ENCODE measurements at regions not wholly inside any gene's neighbourhood (a gene's known extent, or its start where the extent isn't known, plus 50 kb on each side); places are given as distances from the start of the nearest gene placed in this dataset.

DNA sequence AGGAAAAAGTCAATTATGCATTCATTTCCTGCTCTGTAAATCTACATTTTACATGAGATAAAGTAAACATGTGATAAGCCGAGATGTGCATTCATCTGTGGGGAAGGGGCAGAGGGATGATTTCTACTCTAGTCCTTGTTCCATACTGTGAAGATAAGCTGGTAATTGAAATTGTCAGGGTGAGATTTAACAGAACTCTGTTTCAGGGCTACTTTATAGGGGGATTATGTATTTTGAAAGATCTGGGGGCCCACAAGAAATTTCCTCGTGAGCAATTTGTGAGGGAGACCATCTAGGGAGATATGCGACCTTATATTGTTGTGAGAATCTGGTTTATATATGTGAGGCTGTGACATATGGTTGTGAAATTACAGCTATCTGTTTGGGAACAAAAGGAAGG is 73.1 kb upstream of the KCNK1 start:
- Histone ChIP-seq H3K4me3 (ENCODE audit: low read length) (no peak overlapping the region), H3K27ac (ENCODE audit: low read depth in 1 of 2, low read length in 2 of 2) (no peak overlapping the region), H3K27me3 (ENCODE audit: control insufficient read depth in 1 of 2, insufficient read depth in 2 of 2, low read length in 2 of 2) (peaks cover 6 to 7% of the 10 kb centered on the region in 2 experiments), H3K36me3 (ENCODE audit: insufficient read depth, low read length) (no peaks in the 10 kb centered on the region), H3K4me1 (ENCODE audit: insufficient read depth, low read length) (no peaks in the 10 kb centered on the region), H3K9me3 (ENCODE audit: control insufficient read depth in 1 of 2, insufficient read depth in 1 of 2, low read length in 2 of 2) (peaks cover 0 to 3% of the 10 kb centered on the region in 2 experiments)
- H3K36me3 Mint-ChIP-seq (ENCODE audit: low read depth): no peaks in the 10 kb centered on the region
- H3K4me3 Mint-ChIP-seq: no peak overlapping the region
- ATAC-seq (ENCODE audit: poor library complexity) (no peak), DNase-seq (no peak)
- TF ChIP-seq CTCF (IDR thresholded peaks at IDR 0.05): no peak
- no peaks in the 10 kb centered on the region for H3K4me1 Mint-ChIP-seq (ENCODE audit: low read depth)
- H3K27me3 Mint-ChIP-seq: peaks cover 9% of the 10 kb centered on the region
- ChIA-PET CTCF (no interaction called here), POLR2A (no interaction called here)
- no peak overlapping the region for H3K27ac Mint-ChIP-seq
- H3K9me3 Mint-ChIP-seq: no peaks in the 10 kb centered on the region
- intact Hi-C loops (cut with DNase I, micrococcal nuclease): no loop called here

DNA sequence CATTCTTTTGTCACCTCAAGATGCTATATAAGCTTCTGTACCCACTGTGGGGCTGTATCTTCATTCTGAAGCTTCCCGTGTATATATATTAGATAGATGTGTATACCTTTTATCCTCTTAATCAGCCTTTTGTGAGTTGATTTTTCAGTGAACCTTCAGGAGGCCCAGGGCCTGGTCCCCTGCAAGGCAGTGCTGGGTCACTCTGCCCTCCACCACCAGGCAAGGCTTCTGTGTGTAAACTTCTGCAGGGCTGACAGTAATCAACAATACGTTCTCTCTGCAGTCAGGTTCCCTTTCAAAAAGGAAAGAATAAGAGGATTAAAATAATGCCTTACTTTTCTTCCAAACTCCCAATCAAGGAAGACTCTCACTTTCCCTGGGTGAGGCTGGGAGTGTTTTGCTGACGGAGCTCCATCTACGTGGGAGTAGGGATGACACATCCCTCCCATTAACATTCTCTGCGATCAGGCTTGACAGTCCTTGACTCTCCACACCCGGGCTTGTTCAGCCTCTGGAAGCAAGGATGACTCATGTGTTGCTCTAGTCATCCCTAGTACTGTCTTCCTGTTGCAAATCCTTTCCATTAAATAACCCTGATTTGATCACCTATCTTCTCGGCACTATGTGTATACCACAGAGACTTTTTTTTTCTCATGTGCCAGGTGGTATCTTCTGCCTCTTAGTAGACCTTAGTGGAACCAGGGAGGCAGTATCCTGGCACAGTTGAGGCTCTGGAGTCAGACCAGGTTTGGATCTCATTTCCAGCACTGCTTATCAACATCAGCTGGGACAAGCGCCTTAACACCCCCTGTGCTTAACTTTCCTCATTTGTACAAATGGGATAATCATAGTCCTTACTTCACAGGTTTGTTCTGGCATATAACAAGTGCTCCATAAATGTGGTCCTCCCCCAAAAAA is 70.3 kb upstream of the KCNK1 start:
- Histone ChIP-seq H3K4me1 (ENCODE audit: insufficient read depth, low read length) (no peaks in the 10 kb centered on the region), H3K27me3 (ENCODE audit: control insufficient read depth in 1 of 2, insufficient read depth in 2 of 2, low read length in 2 of 2) (no peaks in the 10 kb centered on the region), H3K36me3 (ENCODE audit: insufficient read depth, low read length) (no peaks in the 10 kb centered on the region), H3K4me3 (ENCODE audit: low read length) (no peak overlapping the region), H3K9me3 (ENCODE audit: control insufficient read depth in 1 of 2, insufficient read depth in 1 of 2, low read length in 2 of 2) (peaks cover 0 to 3% of the 10 kb centered on the region in 2 experiments), H3K27ac (ENCODE audit: low read depth in 1 of 2, low read length in 2 of 2) (no peak overlapping the region)
- ATAC-seq (ENCODE audit: poor library complexity): no peak
- no peak for TF ChIP-seq CTCF (IDR thresholded peaks at IDR 0.05)
- no peak overlapping the region for H3K27ac Mint-ChIP-seq
- H3K36me3 Mint-ChIP-seq (ENCODE audit: low read depth): no peaks in the 10 kb centered on the region
- no peaks in the 10 kb centered on the region for H3K4me1 Mint-ChIP-seq (ENCODE audit: low read depth)
- no peak for DNase-seq
- H3K9me3 Mint-ChIP-seq: no peaks in the 10 kb centered on the region
- intact Hi-C loops (cut with DNase I, micrococcal nuclease): no loop called here
- peaks cover 8% of the 10 kb centered on the region for H3K27me3 Mint-ChIP-seq
- CTCF ChIA-PET: no interaction called here
- no peak overlapping the region for H3K4me3 Mint-ChIP-seq
- POLR2A ChIA-PET: no interaction called here

DNA sequence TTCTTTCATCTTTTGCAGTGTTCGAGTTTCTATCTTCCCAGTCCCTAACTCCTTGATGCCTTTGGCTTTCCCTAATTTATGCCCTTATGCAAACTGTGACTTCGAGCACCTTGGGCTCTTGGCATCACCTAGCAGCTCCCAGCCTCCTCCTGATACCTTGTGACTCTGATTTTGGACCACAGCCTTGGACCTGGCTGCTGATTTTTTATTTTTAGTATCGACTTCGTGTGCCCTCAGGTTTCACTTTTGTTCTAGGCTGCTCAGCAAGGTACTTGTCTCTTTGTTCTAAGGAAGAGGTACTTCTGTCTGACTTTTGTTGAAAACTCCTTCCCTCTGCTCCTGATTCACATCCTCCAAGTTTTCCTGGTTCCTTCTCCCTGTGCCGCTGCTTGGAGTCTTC is 69.6 kb upstream of the KCNK1 start:
- ChIA-PET POLR2A (no interaction called here), CTCF (no interaction called here)
- ATAC-seq (ENCODE audit: poor library complexity): no peak
- Histone ChIP-seq H3K9me3 (ENCODE audit: control insufficient read depth in 1 of 2, insufficient read depth in 1 of 2, low read length in 2 of 2) (peaks cover 0 to 3% of the 10 kb centered on the region in 2 experiments), H3K4me1 (ENCODE audit: insufficient read depth, low read length) (no peaks in the 10 kb centered on the region), H3K4me3 (ENCODE audit: low read length) (no peak overlapping the region), H3K27me3 (ENCODE audit: control insufficient read depth in 1 of 2, insufficient read depth in 2 of 2, low read length in 2 of 2) (no peaks in the 10 kb centered on the region), H3K27ac (ENCODE audit: low read depth in 1 of 2, low read length in 2 of 2) (no peak overlapping the region), H3K36me3 (ENCODE audit: insufficient read depth, low read length) (no peaks in the 10 kb centered on the region)
- intact Hi-C loops (cut with DNase I, micrococcal nuclease): no loop called here
- TF ChIP-seq CTCF (IDR thresholded peaks at IDR 0.05): no peak
- H3K27ac Mint-ChIP-seq: no peak overlapping the region
- no peaks in the 10 kb centered on the region for H3K4me1 Mint-ChIP-seq (ENCODE audit: low read depth)
- H3K36me3 Mint-ChIP-seq (ENCODE audit: low read depth): no peaks in the 10 kb centered on the region
- no peak for DNase-seq
- H3K27me3 Mint-ChIP-seq: peaks cover 8% of the 10 kb centered on the region
- no peak overlapping the region for H3K4me3 Mint-ChIP-seq
- H3K9me3 Mint-ChIP-seq: no peaks in the 10 kb centered on the region
